Suppressor macrophage (primary cell): ENCODE measurements at regions not wholly inside any gene's neighbourhood (a gene's known extent, or its start where the extent isn't known, plus 50 kb on each side); places are given as distances from the start of the nearest gene placed in this dataset.

Experiments used
- DNase-seq, 4 experiments: peaks; one replicate each; pipeline ENCODE4 v3.0.0-alpha.2; 2020 to 2022

- no peak for DNase-seq
These were observed 566.0 kb upstream of the MAP3K7 start for GRCh38 chr6:91152824-91153223.

- DNase-seq = no peak
These were observed 563.3 kb upstream of the MAP3K7 start for GRCh38 chr6:91149956-91150705.

GRCh38 chr6:91149246-91149955 lies 562.5 kb upstream of the MAP3K7 start:
- peak in 1 of 4 experiments; percentile 9 for DNase-seq

- no peak for DNase-seq
These were observed 557.3 kb upstream of the MAP3K7 start for GRCh38 chr6:91144126-91144525.

- DNase-seq = no peak
These were observed 555.3 kb upstream of the MAP3K7 start for GRCh38 chr6:91142154-91142553.

- peak in 2 of 4 experiments; percentile 2 to 7 for DNase-seq
These were observed 554.5 kb upstream of the MAP3K7 start for GRCh38 chr6:91141346-91141745.

GRCh38 chr6:91140449-91140848 lies 553.6 kb upstream of the MAP3K7 start:
- no peak for DNase-seq

- no peak for DNase-seq
These were observed 550.4 kb upstream of the MAP3K7 start for GRCh38 chr6:91137286-91137685.

GRCh38 chr6:91135406-91136103 lies 548.7 kb upstream of the MAP3K7 start:
- no peak for DNase-seq

GRCh38 chr6:91132461-91132860 lies 545.6 kb upstream of the MAP3K7 start:
- no peak for DNase-seq

- DNase-seq = no peak
These were observed 543.3 kb upstream of the MAP3K7 start for GRCh38 chr6:91130126-91130525.

GRCh38 chr6:91127752-91128151 lies 540.9 kb upstream of the MAP3K7 start:
- DNase-seq = no peak

- DNase-seq = no peak
These were observed 540.0 kb upstream of the MAP3K7 start for GRCh38 chr6:91126876-91127275.

GRCh38 chr6:91117550-91117949 lies 530.7 kb upstream of the MAP3K7 start:
- no peak for DNase-seq

- DNase-seq = no peak
These were observed 527.3 kb upstream of the MAP3K7 start for GRCh38 chr6:91114123-91114708.

- no peak for DNase-seq
These were observed 519.2 kb upstream of the MAP3K7 start for GRCh38 chr6:91106083-91106482.

GRCh38 chr6:91105532-91105931 lies 518.7 kb upstream of the MAP3K7 start:
- DNase-seq = no peak

- DNase-seq = no peak
These were observed 512.6 kb upstream of the MAP3K7 start for GRCh38 chr6:91099479-91099878.

GRCh38 chr6:91098006-91098405 lies 511.1 kb upstream of the MAP3K7 start:
- no peak for DNase-seq

GRCh38 chr6:91097364-91097763 lies 510.5 kb upstream of the MAP3K7 start:
- DNase-seq = no peak

- DNase-seq = no peak
These were observed 508.1 kb upstream of the MAP3K7 start for GRCh38 chr6:91094806-91095475.

GRCh38 chr6:91094341-91094740 lies 507.5 kb upstream of the MAP3K7 start:
- no peak for DNase-seq

GRCh38 chr6:91088976-91089375 lies 502.1 kb upstream of the MAP3K7 start:
- no peak for DNase-seq
